ENCODE measurements at regions not wholly inside any gene's neighbourhood (a gene's known extent, or its start where the extent isn't known, plus 50 kb on each side); places are given as distances from the start of the nearest gene placed in this dataset.

- no peak for TF ChIP-seq EZH2 (IDR thresholded peaks at IDR 0.05; ENCODE audit: low read length, missing control alignments)
- TF ChIP-seq CTCF (conservative IDR thresholded peaks at IDR 0.05 in 1 of 2, IDR thresholded peaks at IDR 0.05 in 1 of 2; ENCODE audit: low read depth in 1 of 2, low read length in 2 of 2): no peak
Observed at GRCh38 chr1:214848101-214848500, 234.4 kb upstream of the KCNK2 start.
